Fibroblast of skin of left quadriceps (primary cell): ENCODE measurements at regions not wholly inside any gene's neighbourhood (a gene's known extent, or its start where the extent isn't known, plus 50 kb on each side); places are given as distances from the start of the nearest gene placed in this dataset.
A peak's percentile ranks its signal among the peaks of the same experiment; 100 is the strongest.

Experiments
- DNase-seq, 2 experiments: peaks; one replicate each; pipeline ENCODE4 v3.0.0-alpha.2; 2013; ENCODE audit warnings: low read depth in 2 of 2

DNA sequence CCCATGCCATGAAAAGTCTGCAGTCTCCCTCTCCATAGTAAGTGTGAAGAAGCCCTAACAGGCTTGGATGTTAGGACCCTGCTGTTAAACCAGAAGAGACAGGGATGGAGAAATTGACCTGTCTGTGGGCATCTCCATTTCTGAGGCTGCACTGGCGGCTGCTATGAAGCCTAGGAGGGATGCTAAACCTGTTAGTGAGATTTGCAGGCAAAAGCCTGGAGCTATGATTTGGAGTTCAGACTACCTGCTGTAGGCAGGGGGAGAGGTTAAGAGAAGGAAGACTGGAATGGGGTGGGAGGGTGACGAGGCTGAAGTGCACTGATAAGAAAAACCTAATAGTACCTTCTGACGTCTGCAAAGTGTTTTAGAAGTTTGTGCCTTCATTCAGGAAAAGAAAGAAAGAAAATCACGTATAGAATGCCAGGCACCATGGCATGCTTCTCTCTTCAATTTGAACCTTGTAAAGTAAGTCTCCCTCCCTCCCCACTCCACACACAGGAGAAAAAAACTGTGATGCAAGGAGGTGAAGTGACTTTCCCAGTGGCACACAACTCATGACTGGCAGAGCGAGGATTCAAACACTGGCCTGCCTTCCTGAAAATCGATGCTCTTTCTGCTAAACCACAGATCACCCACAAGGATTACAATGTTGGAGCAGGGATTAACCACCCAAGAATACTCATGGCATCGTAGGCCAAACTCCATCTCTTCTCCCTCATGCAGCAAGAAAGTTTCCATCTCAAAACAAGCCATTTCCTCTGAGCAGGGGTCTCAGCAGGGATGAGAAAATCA lies 98.5 kb upstream of the PKDCC start:
- no peak for DNase-seq

DNA sequence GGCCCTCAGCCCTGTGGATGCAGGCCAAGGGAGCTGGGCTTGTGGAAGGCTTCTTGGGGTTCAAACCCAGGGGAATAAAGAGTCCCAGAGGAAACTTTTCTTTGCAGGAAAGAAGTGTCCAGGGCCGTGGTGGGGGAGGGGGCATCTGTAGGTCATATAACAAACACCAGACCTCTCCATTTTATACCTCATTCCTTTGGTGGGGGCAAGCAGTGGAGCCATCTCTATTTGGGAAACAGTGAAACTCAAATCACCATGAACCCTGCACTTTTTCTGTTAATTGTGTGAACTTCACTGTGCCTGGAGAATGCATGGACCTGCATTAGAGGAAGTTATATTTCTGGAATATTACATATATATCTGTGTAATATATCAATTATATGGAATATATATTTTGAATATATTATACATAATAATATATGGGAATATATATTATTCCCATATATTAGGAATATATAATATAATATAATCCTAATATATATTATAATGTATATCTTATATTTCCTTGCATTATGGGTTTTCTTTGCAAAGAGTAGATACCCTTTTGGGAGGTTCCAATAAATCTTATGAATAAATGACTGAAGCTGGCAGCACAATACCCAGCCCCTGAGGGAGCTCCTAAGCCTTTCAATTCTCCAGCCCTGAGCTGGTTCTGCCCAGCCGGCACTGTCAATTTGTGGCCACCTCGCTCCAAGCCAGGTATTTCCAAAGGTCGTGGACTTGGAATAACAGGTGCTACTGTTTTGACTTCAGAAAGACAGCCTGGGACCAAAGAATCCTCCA lies 97.7 kb upstream of the PKDCC start:
- no peak for DNase-seq

DNA sequence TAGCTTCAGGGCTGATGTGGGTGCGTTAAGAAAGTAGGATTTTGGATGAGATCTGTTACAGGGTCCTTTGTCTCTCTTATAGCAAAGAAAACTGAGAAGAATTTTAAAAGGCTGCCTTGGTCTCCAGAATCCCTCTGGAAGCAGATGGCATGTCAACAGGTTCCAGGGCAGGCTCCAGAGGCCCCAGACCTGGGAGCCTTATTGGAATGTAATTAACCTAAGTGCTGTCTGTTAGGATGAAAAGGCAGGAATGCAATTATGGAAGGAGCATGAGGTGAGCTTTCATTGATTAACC lies 97.2 kb upstream of the PKDCC start:
- no peak for DNase-seq

GRCh38 chr2:41954304-41955291 lies 93.2 kb upstream of the PKDCC start:
- no peak for DNase-seq

GRCh38 chr2:41955316-41956043 lies 92.3 kb upstream of the PKDCC start:
- no peak for DNase-seq

DNA sequence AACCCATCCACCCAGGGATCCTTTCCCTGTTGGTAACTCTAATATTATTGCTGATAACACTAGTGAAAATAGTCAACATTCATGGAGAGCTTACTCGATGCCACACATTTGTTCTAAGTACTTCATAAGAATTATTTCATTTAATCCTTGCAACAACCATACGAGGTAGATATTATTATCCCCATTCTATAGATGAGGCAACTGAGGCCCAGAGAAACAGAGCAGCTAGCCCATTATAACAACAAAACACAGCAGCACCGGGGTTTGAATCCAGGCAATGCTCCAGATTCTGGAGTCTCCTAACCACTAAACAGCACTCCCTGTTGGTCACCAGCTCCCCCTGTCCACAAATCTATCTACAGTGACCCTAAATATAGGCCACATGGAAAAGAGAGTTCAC lies 90.4 kb upstream of the PKDCC start:
- DNase-seq = no peak

DNA sequence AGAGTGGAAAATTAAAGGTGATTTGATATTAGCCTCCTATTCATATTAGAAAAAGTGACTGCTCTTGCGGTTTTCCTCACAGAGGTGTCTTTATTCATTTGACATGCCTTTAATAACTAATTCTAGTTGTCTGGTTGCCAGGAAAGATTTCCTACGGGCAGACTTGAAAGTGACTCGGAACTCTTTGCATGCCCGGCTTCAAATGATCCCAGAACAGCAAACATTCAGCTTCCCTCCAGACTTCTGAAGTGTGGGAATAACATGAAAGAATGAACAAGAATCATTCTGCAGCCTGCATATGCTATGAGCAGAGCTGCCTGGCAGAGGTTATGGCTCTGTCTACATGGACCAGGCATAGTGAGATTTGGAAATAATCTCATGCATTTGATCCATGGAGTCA lies 89.6 kb upstream of the PKDCC start:
- no peak for DNase-seq

DNA sequence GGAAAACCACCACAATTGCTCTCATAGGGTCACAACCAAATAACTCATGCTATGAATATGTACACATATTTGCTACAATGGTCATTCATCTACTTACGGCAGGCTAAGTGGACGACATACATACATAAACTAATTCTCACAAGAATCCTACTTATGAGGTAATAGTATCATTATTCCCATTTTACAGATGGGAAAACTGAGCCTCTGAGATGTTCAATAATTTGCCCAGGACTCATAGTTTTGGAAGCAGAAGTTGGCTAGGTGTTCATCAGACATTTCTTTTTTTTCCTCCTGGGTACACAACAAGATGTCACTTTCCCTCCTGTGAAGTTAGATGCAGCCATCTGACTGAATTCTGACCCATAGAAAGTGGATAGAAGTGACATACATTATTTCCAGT lies 89.0 kb upstream of the PKDCC start:
- no peak for DNase-seq

DNA sequence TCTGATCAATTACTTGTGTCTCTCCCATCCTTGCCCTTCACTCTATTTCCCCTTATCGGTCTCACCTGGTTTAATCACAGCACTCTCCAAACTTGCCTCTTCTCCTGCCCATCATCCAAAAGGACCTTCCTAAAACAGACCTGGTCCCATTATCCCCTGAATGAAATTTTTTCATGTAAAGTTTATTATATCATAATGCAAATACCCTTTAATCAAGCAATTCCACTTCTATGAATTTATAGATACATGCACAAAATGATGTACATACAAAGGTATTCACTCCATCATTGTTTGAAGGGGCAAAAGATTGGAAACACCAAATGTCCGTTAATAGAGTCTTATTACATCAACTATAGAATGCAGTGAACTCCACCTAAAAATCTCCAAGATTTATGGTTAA lies 88.1 kb upstream of the PKDCC start:
- no peak for DNase-seq

- no peak for DNase-seq
Measured at GRCh38 chr2:41962922-41963622, 84.7 kb upstream of the PKDCC start.

GRCh38 chr2:41963661-41964525 lies 83.9 kb upstream of the PKDCC start:
- DNase-seq = peak; percentile 85 to 88

- no peak for DNase-seq
Measured at GRCh38 chr2:41965173-41965908, 82.5 kb upstream of the PKDCC start.

GRCh38 chr2:41965909-41966295 lies 81.9 kb upstream of the PKDCC start:
- peak; percentile 15 to 26 for DNase-seq

GRCh38 chr2:41966431-41966893 lies 81.4 kb upstream of the PKDCC start:
- DNase-seq = peak; percentile 97

- DNase-seq = no peak
Measured at GRCh38 chr2:41966920-41967319, 80.9 kb upstream of the PKDCC start.

DNA sequence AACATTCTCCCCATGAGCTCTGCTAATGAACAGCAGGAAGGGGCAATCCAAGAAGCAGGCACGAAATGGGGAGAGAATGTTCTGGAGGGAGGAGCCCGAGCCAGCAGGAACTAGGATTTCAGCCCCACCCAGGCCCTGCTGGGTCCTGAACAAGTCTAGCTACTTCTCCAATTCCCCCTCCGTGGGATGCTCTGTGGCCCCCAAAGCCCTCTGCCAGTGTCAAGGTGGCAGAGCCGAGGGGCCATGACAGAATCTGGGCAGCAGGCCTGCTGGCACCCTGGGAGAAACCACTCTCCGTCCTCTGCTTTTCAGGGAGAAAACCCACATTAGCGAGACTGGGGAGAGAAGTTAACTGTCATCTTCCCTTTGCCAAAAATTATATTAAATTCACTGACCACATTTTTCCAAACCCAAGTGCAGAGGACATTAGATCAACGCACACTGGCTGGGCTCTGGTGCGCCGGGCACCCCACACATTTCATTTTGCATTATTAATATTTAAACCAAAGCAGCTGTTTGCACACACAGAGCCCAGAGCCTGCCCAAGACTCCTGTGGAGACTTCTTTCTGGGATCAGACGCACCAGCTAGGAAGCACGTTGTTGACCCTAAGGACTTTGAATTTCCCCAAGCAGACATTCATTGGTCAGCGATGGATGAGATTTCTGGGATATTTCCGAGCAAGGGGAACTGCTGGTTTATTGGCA lies 80.2 kb upstream of the PKDCC start:
- no peak for DNase-seq

GRCh38 chr2:41968182-41968578 lies 79.6 kb upstream of the PKDCC start:
- DNase-seq = no peak

- DNase-seq = no peak
Measured at GRCh38 chr2:41970988-41971660, 76.7 kb upstream of the PKDCC start.
